ENCODE measurements at regions not wholly inside any gene's neighbourhood (a gene's known extent, or its start where the extent isn't known, plus 50 kb on each side); places are given as distances from the start of the nearest gene placed in this dataset.

GRCh38 chr3:159894386-159894785, 94.2 kb upstream of the IL12A start:
- no peak for TF ChIP-seq EZH2 (IDR thresholded peaks at IDR 0.05; ENCODE audit: low read length)
- TF ChIP-seq CTCF (optimal IDR thresholded peaks at IDR 0.05 in 1 of 3, IDR thresholded peaks at IDR 0.05 in 1 of 3, conservative IDR thresholded peaks at IDR 0.05 in 1 of 3; ENCODE audit: extremely low read depth in 1 of 3, insufficient read depth in 2 of 3, low read length in 3 of 3): no peak
